Subcutaneous abdominal adipose tissue (tissue), 5 donors: ENCODE measurements at regions not wholly inside any gene's neighbourhood (a gene's known extent, or its start where the extent isn't known, plus 50 kb on each side); places are given as distances from the start of the nearest gene placed in this dataset.

Experiments used
- H3K27ac ChIP-seq: one replicate; pipeline ENCODE4 v1.7.0; 2013; ENCODE audit warnings: low read depth, mild to moderate bottlenecking, inconsistent platforms, low read length, moderate library complexity
- H3K27me3 ChIP-seq, 5 donors: one replicate each; pipeline ENCODE4 v1.7.0; 2013; ENCODE audit warnings: low read length in 5 of 5, inconsistent platforms in 1 of 5; ENCODE audit not compliant: control insufficient read depth in 5 of 5, insufficient read depth in 4 of 5
- H3K36me3 ChIP-seq, 5 donors: one replicate each; pipeline ENCODE4 v1.7.0; 2013; ENCODE audit warnings: low read length in 5 of 5; ENCODE audit not compliant: control insufficient read depth in 5 of 5, insufficient read depth in 5 of 5
- H3K4me1 ChIP-seq, 5 donors: one replicate each; pipeline ENCODE4 v1.7.0; 2013; ENCODE audit warnings: low read length in 5 of 5, mild to moderate bottlenecking in 3 of 5, moderate library complexity in 1 of 5; ENCODE audit not compliant: control insufficient read depth in 5 of 5, insufficient read depth in 5 of 5
- H3K4me3 ChIP-seq, 5 donors: one replicate each; pipeline ENCODE4 v1.7.0; 2013; ENCODE audit warnings: low read length in 5 of 5, low read depth in 1 of 5
- H3K9ac ChIP-seq, 5 donors: one replicate each; pipeline ENCODE4 v1.7.0; 2013; ENCODE audit warnings: low read length in 5 of 5, mild to moderate bottlenecking in 4 of 5, moderate library complexity in 3 of 5
- H3K9me3 ChIP-seq, 5 donors: one replicate each; pipeline ENCODE4 v1.7.0; 2013; ENCODE audit warnings: low read length in 5 of 5; ENCODE audit not compliant: control insufficient read depth in 5 of 5
- donor health status: healthy.
- donor health status: healthy.
- donor health status: healthy.
- donor health status: healthy.
- donor health status: healthy.

GRCh38 chr11:95678988-95679387 is 110.6 kb downstream of the FAM76B start:
- Histone ChIP-seq H3K9me3 (no peaks in the 10 kb centered on the region), H3K36me3 (no peaks in the 10 kb centered on the region), H3K9ac (no peak overlapping the region), H3K4me3 (no peak overlapping the region), H3K27ac (no peak overlapping the region), H3K27me3 (no peaks in the 10 kb centered on the region), H3K4me1 (peaks cover 0 to 31% (median 14%) of the 10 kb centered on the region in 5 donors)

- no peak overlapping the region for H3K9ac ChIP-seq
- no peaks in the 10 kb centered on the region for H3K36me3 ChIP-seq
- H3K4me1 ChIP-seq = peaks cover 0 to 22% (median 14%) of the 10 kb centered on the region in 5 donors
- H3K9me3 ChIP-seq = no peaks in the 10 kb centered on the region
- no peaks in the 10 kb centered on the region for H3K27me3 ChIP-seq
- no peak overlapping the region for H3K27ac ChIP-seq
- H3K4me3 ChIP-seq = no peak overlapping the region
These were observed 113.3 kb downstream of the FAM76B start for GRCh38 chr11:95676308-95676707.

- no peak overlapping the region for H3K4me3 ChIP-seq
- H3K36me3 ChIP-seq = no peaks in the 10 kb centered on the region
- no peak overlapping the region for H3K9ac ChIP-seq
- H3K9me3 ChIP-seq = no peaks in the 10 kb centered on the region
- H3K27me3 ChIP-seq = no peaks in the 10 kb centered on the region
- H3K4me1 ChIP-seq = peaks cover 0 to 16% (median 8%) of the 10 kb centered on the region in 5 donors
- H3K27ac ChIP-seq = no peak overlapping the region
These were observed 114.0 kb downstream of the FAM76B start for GRCh38 chr11:95675585-95675984.

- Histone ChIP-seq H3K9ac (no peak overlapping the region), H3K4me1 (peaks cover 0 to 11% (median 4%) of the 10 kb centered on the region in 5 donors), H3K4me3 (no peak overlapping the region), H3K27me3 (no peaks in the 10 kb centered on the region), H3K36me3 (no peaks in the 10 kb centered on the region), H3K27ac (no peak overlapping the region), H3K9me3 (no peaks in the 10 kb centered on the region)
These were observed 114.8 kb downstream of the FAM76B start for GRCh38 chr11:95674657-95675358.

GRCh38 chr11:95671768-95672167 is 117.8 kb downstream of the FAM76B start:
- Histone ChIP-seq H3K4me1 (peaks cover 0 to 11% (median 0%) of the 10 kb centered on the region in 5 donors), H3K36me3 (no peaks in the 10 kb centered on the region), H3K27me3 (no peaks in the 10 kb centered on the region), H3K9me3 (no peaks in the 10 kb centered on the region), H3K9ac (no peak overlapping the region), H3K27ac (no peak overlapping the region), H3K4me3 (no peak overlapping the region)

- Histone ChIP-seq H3K27ac (no peak overlapping the region), H3K4me3 (no peak overlapping the region), H3K9ac (no peak overlapping the region), H3K4me1 (no peaks in the 10 kb centered on the region), H3K27me3 (no peaks in the 10 kb centered on the region), H3K36me3 (no peaks in the 10 kb centered on the region), H3K9me3 (no peaks in the 10 kb centered on the region)
These were observed 121.5 kb downstream of the FAM76B start for GRCh38 chr11:95668131-95668530.

- Histone ChIP-seq H3K4me1 (no peaks in the 10 kb centered on the region), H3K9ac (no peak overlapping the region), H3K27me3 (no peaks in the 10 kb centered on the region), H3K36me3 (no peaks in the 10 kb centered on the region), H3K27ac (no peak overlapping the region), H3K9me3 (no peaks in the 10 kb centered on the region), H3K4me3 (no peak overlapping the region)
These were observed 128.4 kb downstream of the FAM76B start for GRCh38 chr11:95661162-95661561.

- H3K36me3 ChIP-seq = no peaks in the 10 kb centered on the region
- no peaks in the 10 kb centered on the region for H3K9me3 ChIP-seq
- no peak overlapping the region for H3K4me3 ChIP-seq
- H3K27me3 ChIP-seq = no peaks in the 10 kb centered on the region
- H3K4me1 ChIP-seq = peaks cover 0 to 7% (median 0%) of the 10 kb centered on the region in 5 donors
- H3K27ac ChIP-seq = no peak overlapping the region
- no peak overlapping the region for H3K9ac ChIP-seq
These were observed 129.5 kb downstream of the FAM76B start for GRCh38 chr11:95660038-95660437.

GRCh38 chr11:95659088-95659487 is 130.5 kb downstream of the FAM76B start:
- no peak overlapping the region for H3K9ac ChIP-seq
- no peak overlapping the region for H3K27ac ChIP-seq
- H3K27me3 ChIP-seq = no peaks in the 10 kb centered on the region
- no peaks in the 10 kb centered on the region for H3K36me3 ChIP-seq
- H3K9me3 ChIP-seq = no peaks in the 10 kb centered on the region
- H3K4me3 ChIP-seq = no peak overlapping the region
- peaks cover 0 to 7% (median 0%) of the 10 kb centered on the region in 5 donors for H3K4me1 ChIP-seq

- no peak overlapping the region for H3K9ac ChIP-seq
- no peaks in the 10 kb centered on the region for H3K36me3 ChIP-seq
- peaks cover 0 to 31% (median 9%) of the 10 kb centered on the region in 5 donors for H3K4me1 ChIP-seq
- H3K4me3 ChIP-seq = no peak overlapping the region
- H3K27ac ChIP-seq = no peak overlapping the region
- H3K27me3 ChIP-seq = no peaks in the 10 kb centered on the region
- no peaks in the 10 kb centered on the region for H3K9me3 ChIP-seq
These were observed 134.0 kb downstream of the FAM76B start for GRCh38 chr11:95655536-95655935.
